ENCODE measurements at regions not wholly inside any gene's neighbourhood (a gene's known extent, or its start where the extent isn't known, plus 50 kb on each side); places are given as distances from the start of the nearest gene placed in this dataset.

DNA sequence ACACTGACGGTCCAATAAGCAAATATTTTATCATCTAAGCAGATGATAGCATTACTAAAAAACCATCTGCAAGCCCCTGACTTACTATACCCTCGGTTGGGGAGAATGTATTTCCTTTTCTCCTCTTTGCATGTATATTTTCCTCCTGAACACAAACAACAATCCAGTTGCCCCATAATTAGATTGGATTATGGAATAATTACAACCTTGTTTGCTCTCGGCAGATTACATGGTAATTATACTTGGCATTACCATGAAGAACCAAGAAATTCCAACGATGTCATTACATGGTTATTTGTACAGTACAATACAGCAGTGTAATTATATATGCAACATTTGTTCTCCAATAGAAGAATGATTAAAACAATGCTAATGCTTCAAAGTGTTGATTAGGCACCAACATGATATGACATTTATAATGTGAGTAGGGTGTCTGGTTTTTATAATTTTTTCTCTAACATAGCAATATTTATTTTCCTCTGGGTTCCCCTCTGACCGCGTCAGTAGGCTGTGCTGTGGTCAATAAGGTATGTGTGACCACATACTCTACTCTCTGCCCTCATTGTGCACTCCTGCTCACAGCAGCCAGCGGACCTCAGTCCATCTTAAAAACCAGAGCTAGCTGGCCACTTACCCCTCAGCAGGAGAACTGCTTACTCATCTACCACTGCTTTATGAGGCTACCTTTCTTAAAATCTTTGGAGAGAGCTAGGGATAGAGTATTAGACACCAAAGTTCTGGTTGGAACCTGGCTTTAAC lies 176.1 kb downstream of the INSIG2 start:
- H3K9me3 ChIP-seq, result peaks cover 0 to 4% (median 1%) of the 10 kb centered on the region in 4 donors
- no peak overlapping the region for H3K4me3 ChIP-seq
- peaks cover 0 to 5% (median 1%) of the 10 kb centered on the region in 4 donors for H3K27me3 ChIP-seq
- WGBS, result 84% methylated on average over 7 of the region's 7 CpGs
- no peaks in the 10 kb centered on the region for H3K36me3 ChIP-seq
- DNase-seq (ENCODE audit: extremely low spot score), result peak; percentile 57
- no peak overlapping the region for H3K27ac ChIP-seq (replicated peaks in 1 of 4)
- H3K4me1 ChIP-seq, result no peaks in the 10 kb centered on the region
- intact Hi-C loops (cut with DNase I), result no loop called here
- TF ChIP-seq, protein P1, sequence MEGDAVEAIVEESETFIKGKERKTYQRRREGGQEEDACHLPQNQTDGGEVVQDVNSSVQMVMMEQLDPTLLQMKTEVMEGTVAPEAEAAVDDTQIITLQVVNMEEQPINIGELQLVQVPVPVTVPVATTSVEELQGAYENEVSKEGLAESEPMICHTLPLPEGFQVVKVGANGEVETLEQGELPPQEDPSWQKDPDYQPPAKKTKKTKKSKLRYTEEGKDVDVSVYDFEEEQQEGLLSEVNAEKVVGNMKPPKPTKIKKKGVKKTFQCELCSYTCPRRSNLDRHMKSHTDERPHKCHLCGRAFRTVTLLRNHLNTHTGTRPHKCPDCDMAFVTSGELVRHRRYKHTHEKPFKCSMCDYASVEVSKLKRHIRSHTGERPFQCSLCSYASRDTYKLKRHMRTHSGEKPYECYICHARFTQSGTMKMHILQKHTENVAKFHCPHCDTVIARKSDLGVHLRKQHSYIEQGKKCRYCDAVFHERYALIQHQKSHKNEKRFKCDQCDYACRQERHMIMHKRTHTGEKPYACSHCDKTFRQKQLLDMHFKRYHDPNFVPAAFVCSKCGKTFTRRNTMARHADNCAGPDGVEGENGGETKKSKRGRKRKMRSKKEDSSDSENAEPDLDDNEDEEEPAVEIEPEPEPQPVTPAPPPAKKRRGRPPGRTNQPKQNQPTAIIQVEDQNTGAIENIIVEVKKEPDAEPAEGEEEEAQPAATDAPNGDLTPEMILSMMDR (IDR thresholded peaks at IDR 0.05), result no peak
- no peak for TF ChIP-seq POLR2A (IDR thresholded peaks at IDR 0.05; ENCODE audit: low read depth)
- TF ChIP-seq EP300 (IDR thresholded peaks at IDR 0.05), result no peak
- no peak for TF ChIP-seq POLR2AphosphoS5 (IDR thresholded peaks at IDR 0.05)

GRCh38 chr2:118257696-118258095 lies 169.4 kb downstream of the INSIG2 start:
- intact Hi-C loops (cut with DNase I), result no loop called here
- no peak overlapping the region for H3K4me3 ChIP-seq
- H3K4me1 ChIP-seq, result no peaks in the 10 kb centered on the region
- H3K36me3 ChIP-seq, result no peaks in the 10 kb centered on the region
- H3K9me3 ChIP-seq, result peaks cover 0 to 11% (median 1%) of the 10 kb centered on the region in 4 donors
- peaks cover 0 to 11% (median 0%) of the 10 kb centered on the region in 4 donors for H3K27me3 ChIP-seq
- no peak for TF ChIP-seq POLR2AphosphoS5 (IDR thresholded peaks at IDR 0.05)
- TF ChIP-seq POLR2A (IDR thresholded peaks at IDR 0.05; ENCODE audit: low read depth), result no peak
- TF ChIP-seq, protein P1 (IDR thresholded peaks at IDR 0.05), result no peak
- no peak for TF ChIP-seq EP300 (IDR thresholded peaks at IDR 0.05)
- 75% methylated on average over 2 of the region's 2 CpGs for WGBS
- no peak overlapping the region for H3K27ac ChIP-seq (replicated peaks in 1 of 4)
- DNase-seq (ENCODE audit: extremely low spot score), result no peak

- no peaks in the 10 kb centered on the region for H3K4me1 ChIP-seq
- TF ChIP-seq EP300 (IDR thresholded peaks at IDR 0.05) (no peak), POLR2A (IDR thresholded peaks at IDR 0.05; ENCODE audit: low read depth) (no peak), POLR2AphosphoS5 (IDR thresholded peaks at IDR 0.05) (no peak)
- TF ChIP-seq, protein P1 (IDR thresholded peaks at IDR 0.05), result no peak
- 45% methylated on average over 5 of the region's 5 CpGs for WGBS
Observed at GRCh38 chr2:118255771-118256372, 167.6 kb downstream of the INSIG2 start.

DNA sequence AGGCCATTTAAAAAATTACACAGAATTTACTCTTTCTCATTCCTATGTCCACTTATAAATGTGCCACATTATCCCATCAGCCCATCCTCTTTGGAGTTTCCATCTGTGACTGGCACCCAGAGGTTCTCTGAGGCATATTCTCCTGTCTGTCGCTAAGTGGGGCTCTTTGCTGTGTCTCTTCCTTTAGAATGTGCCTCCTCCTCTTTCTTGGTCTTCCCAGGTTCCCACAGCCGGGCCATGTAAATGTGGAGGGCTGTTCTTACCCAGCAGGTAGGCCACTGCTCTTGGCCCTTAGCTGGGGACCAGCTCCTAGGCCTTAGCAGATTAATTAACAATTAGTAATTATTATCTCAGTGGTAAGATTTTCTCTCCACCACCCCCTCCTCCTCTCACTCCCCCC lies 167.0 kb downstream of the INSIG2 start:
- H3K27me3 ChIP-seq, result peaks cover 0 to 12% (median 0%) of the 10 kb centered on the region in 4 donors
- H3K4me1 ChIP-seq, result no peaks in the 10 kb centered on the region
- H3K4me3 ChIP-seq, result no peak overlapping the region
- WGBS, result 61% methylated on average over 2 of the region's 2 CpGs
- peaks cover 0 to 11% (median 0%) of the 10 kb centered on the region in 4 donors for H3K9me3 ChIP-seq
- no peak for TF ChIP-seq POLR2A (IDR thresholded peaks at IDR 0.05; ENCODE audit: low read depth)
- TF ChIP-seq, protein P1 (IDR thresholded peaks at IDR 0.05), result no peak
- no peak for TF ChIP-seq POLR2AphosphoS5 (IDR thresholded peaks at IDR 0.05)
- TF ChIP-seq EP300 (IDR thresholded peaks at IDR 0.05), result no peak
- no peak overlapping the region for H3K27ac ChIP-seq (replicated peaks in 1 of 4)
- H3K36me3 ChIP-seq, result no peaks in the 10 kb centered on the region
- no peak for DNase-seq (ENCODE audit: extremely low spot score)
- intact Hi-C loops (cut with DNase I), result no loop called here

More at GRCh38 chr2:118255771-118256372, 167.6 kb downstream of the INSIG2 start:
- DNase-seq (ENCODE audit: extremely low spot score), result no peak
- intact Hi-C loops (cut with DNase I), result no loop called here
- Histone ChIP-seq H3K27me3 (peaks cover 0 to 11% (median 0%) of the 10 kb centered on the region in 4 donors), H3K36me3 (no peaks in the 10 kb centered on the region), H3K27ac (replicated peaks in 1 of 4) (no peak overlapping the region), H3K4me3 (no peak overlapping the region), H3K9me3 (peaks cover 0 to 11% (median 1%) of the 10 kb centered on the region in 4 donors)

Measured in esophagus muscularis mucosa (tissue), 4 donors.